EL (cell line): ENCODE measurements at regions not wholly inside any gene's neighbourhood (a gene's known extent, or its start where the extent isn't known, plus 50 kb on each side); places are given as distances from the start of the nearest gene placed in this dataset.

ENCODE experiments used
- DNase-seq: peaks from one replicate; pipeline ENCODE4 v3.0.0-alpha.2; 2016

DNA sequence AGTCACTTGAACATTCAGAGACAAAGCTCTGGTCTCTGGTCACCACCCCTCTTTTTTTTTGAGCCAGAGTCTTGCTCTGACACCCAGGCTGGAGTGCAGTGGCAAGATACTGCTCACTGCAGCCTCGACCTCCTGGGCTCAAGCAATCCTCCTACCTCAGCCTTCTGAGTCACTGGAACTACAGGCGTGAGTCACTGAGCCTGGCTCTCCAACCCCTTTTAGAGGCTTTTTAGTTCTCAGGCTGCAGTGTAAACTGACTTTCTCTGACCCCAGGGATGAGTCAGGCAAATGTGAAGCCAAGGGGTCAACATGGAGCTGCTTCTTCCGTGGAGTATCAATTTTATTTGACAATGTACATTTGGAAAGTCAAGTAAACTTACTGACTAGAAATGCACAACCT is 229.2 kb downstream of the PTTG2 start:
- DNase-seq, result peak; percentile 95

DNA sequence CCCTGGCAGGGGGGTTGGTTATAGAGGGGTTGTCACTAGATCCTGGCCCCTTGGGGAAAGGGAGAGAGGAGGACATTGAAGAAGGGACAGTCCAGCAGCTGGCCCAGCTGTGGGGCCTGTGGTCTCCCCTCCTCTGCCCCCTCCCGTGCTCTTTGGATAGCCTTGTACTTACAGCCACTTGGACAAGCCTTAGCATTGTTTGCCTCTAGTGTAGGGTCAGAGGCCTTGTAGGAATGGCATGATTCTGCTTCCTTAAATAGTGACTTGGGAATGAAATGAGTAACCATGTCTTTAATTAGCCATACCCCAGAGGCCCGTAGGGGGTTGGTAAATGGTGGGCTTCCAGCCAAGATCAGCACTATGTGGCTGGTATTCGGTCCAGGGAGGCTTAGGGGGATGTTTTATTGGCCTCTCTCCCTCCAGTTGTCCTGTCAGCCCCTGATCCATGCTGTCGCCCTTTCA is 230.6 kb downstream of the PTTG2 start:
- DNase-seq, result peak; percentile 90

DNA sequence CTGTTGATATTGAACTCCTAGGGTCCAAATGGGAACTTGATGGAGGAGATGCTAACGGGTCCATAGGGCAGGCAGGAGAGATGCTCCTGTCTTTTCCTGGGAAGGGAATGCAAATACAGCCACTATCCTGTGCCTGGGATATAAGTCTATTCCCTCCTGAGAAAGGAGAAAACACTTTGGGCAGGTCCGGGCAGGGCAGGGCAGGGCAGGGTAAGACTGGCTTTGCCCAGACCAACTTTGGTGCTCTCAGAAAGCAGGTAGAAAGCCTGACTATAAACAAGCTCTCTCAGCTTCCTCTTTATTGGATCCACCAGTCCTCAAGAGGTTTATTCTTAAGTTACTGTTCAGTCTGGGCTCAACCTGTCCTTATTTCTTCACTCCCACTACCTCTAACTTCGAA is 232.3 kb downstream of the PTTG2 start:
- no peak for DNase-seq

DNA sequence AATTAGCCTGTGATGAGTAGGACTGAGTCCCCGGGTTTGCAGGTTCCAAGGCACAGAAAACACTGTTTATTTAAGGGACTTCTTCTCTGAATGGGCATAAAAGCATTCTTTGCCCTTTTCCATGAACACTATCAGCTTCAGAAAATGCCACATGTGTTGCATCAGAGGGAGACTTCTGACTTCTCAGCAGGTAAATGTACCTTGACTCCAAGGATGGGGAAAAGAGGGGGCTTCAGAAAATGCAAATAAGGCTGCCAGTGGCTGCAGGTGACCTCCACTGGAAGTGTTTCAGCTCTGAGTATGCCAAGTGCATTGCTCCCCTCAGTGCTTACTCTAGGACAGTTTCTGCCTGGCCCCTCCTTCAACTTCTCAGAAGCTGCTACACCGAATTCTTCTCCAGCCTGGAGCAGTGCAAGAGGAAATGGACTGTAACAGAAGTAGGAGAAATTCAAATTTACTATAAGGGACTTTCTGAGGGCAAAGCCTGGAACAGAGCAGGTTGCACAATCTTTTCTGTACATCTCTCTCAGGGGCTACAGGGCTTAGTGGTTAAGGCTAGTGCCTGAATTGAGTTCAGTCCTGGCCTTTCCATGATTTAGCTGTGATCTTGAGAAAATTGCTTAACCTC is 233.2 kb downstream of the PTTG2 start:
- no peak for DNase-seq

DNA sequence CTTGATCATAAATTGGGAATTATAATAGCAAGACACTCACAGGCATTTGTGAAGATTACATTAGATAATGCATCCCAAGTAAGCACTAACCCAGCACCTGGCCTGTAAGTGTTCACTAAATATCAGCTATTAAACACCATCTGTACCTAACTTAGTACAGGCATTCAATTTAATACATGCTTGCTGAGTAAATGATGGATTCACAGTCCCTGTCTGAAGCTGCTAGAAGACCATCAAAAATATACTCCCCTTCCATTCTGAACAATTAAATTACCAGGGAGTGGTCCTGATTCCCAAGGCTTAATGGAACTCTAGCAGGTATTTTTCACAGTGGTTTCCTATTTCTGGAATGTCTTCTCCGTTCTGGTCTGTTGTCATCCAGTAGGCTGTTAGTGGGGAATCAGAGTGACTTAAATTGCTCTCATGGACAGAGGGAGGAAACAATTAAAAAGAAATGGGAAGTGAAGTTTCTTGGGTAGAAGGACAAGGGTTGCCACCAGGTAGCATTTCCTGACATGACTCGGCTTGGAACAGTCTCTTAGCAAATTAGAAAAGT is 233.9 kb downstream of the PTTG2 start:
- no peak for DNase-seq

DNA sequence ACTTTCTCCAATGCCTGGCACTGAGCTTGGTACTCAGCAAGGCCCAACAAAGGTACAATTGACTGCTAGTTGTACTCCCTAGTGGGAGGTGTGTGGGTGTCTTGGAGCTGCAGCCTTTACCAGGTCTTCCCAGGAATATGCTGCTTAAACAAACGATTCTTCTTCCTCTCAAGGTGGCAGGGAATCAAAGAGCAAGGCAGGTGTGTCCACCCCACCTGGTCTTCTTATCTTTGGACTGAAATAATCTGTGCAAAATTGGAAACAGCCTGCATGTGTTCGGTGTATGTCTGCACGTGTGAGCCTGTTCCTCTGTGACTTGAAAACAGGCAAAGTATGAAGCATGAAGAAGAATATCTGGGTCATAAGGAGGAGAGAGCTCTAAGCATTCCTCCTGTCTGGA is 235.3 kb downstream of the PTTG2 start:
- DNase-seq, result no peak

DNA sequence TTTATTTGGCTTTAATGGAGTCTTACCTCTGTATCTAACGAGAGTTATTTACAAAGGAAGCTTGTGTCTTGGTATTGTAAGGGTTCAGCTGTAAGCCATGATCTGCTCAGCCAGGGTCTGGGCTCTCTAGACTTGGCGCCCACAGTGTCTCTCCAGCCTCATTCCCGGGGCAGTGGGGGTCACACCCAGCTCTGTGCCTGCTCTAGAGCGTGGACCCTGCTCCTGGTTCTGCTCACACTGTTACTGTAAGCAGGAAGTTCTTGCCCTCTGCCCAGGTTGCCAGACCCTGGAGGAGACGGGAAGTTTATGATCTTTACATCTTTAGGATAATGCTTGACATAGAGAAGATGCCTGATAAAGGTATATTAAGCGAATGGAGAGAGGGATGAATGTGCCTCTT is 235.7 kb downstream of the PTTG2 start:
- no peak for DNase-seq

DNA sequence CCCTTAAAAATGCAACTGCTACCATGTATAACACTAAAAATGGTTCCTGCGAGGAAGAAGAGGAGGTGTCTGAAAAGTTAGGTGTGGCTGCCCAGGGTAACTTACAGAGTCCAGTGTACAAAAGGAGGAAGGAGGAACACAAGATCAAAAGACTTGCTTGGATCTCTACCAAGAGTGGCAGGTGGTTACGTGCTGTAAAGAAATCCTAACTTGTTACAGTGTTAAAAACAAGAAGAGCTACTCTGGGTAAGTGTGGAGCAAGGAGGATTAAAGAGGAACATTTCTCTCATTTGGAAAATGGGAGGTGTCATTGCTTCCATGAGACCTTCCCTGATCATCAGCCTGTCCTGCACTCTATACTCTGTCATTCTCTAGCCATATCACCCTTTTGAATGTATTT is 242.0 kb downstream of the PTTG2 start:
- no peak for DNase-seq

DNA sequence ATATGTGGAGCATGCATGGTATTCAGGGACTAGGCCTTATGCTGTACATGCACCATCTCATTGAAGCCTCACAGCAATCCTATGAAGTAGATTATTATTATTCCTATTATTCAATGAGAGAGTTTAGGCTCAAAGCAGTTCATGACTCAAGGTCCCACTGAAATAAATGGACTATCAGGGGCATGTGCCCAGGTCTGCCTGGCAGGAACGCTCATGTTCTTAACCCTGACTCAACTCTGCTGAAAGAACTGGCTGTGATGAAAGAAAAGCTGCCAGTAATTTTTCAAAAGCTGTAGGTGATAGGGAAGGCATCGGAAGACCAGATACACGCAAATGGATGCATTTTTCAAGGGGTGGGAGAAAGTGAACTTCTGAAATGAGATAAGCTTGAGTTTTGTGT is 243.4 kb downstream of the PTTG2 start:
- DNase-seq, result no peak

DNA sequence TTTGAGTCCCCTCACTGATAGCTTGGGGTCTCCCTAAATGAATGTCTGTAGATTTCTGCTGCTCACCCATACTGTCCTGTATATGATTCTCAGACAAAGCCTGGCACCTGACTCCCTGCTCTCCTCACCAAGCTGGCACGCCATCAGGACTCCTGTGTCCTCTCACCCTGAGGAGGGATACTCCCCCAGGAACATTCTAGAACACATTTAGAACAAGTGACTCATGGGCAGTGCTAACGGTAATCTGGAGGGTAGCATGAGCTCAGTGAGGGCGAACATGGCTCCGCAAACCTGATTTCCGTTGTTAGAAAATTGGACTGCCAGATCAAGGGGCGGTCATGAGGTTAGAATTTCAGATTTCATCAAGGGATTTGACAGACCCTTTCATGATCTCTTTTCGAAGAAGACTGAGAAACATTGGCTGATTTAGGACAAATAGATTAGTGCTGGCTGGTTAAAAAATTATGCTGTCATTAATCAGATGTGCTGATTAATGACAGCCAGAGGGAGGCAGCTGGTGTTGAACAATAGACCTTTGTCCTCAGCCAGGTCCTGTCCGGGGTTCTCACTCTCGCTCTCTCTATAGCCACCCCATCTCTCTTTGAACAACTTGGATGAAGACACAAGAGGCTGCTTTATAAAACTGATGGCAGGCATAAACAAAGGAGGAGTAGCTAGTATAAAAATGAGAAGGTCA is 244.3 kb downstream of the PTTG2 start:
- no peak for DNase-seq

DNA sequence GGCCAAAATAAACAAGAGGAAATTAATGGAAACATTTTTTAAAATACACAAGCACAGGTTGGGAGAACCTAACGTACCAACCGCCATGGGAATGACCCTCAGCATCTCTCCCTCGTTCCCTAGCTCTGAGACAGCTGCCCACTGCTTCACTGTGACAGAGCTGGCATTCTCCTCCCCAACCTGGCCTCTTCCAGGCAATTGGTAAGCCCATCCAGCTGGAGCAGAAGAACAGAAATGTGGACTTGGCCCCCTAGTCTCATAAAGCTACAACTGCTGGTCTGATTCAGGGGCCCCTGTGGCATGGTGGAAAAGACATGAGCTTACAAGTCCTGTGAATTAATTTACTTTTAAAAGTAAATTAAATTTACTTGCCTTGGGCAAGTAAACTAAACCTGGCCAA is 245.1 kb downstream of the PTTG2 start:
- DNase-seq, result no peak

DNA sequence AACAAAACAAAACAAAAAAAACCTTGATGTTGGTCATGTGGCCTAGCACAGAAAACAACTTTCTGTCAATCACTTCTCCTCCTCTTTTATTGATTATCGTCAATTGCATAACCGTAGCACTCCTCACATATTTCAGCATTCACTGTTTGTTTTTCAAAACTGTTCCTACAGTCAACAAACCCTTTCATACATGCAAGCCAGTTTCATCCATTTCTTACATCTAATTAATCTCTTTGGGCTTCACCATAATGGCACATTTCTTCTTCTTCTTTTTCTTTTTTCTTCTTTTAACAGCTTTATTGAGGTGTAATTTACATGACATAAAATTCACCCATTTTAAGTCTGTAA is 246.9 kb downstream of the PTTG2 start:
- no peak for DNase-seq

DNA sequence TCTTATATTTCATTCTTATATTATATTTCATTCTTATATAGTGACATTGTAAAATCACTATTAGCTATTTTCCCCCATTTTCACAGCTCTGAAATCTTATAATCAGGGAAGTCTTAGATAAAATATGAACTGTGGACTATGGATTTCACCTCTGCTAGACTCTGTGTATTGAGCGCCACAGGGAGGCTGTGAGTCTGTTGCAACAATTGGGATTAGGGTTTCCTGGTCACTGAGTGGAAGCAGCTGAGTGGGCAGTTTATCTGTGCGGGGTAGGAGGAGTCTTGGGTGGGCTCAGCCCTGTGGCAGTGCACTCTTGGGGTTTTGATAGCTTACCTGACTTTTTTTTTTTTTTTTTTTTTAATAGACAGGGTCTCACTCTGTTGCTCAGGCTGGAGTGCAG is 249.5 kb downstream of the PTTG2 start:
- no peak for DNase-seq

DNA sequence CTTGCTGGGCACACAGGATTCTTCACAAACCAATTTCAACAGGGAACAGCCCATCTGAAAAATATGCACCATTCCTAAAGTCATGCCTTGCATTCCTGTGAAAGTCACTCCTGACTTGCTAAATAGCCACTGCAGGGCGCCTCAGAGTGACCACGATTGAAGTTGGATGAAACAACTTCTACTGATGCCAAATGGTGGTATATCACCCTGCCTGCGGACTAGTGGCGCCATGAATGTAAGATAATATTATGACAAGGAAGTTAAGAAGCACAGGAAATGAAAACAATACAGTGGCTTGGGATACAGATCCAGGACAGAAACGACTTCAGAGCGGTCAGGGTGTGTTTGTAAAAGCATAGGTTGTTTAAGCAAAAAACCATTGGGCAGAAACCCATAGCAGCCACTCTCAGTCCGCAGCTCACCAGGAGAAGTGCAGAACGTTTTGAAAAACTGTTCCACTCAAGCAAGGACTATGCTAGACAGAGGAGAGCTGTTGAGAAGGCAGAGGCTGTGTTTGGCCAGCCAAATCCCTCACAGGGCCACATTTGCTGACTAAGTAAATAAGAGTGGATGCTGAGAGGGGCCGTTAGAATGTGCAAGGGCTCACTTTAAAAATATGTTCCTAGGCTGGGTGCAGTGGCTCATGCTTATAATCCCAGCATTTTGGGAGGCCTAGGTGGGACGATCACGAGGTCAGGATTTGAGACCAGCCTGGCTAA is 250.4 kb downstream of the PTTG2 start:
- DNase-seq, result peak; percentile 39

DNA sequence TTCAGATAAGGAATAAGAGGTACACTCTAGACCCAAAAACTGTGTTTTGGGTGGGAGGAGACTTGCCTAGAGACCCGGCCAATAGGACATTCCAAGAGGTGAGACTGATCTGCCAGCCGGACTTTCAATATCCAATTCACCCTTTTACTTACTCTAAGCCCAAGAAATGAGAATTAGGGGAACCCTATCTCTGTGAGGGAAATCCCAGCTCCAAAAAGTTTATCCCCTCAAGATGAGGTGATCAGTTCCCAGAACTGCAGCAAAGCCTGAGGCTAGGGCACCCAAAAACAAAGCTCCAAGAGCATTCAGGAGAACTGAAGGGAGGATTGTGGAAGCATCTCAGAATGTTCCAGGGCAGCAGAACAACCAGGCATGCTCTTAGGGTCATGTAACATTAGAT is 251.7 kb downstream of the PTTG2 start:
- no peak for DNase-seq

DNA sequence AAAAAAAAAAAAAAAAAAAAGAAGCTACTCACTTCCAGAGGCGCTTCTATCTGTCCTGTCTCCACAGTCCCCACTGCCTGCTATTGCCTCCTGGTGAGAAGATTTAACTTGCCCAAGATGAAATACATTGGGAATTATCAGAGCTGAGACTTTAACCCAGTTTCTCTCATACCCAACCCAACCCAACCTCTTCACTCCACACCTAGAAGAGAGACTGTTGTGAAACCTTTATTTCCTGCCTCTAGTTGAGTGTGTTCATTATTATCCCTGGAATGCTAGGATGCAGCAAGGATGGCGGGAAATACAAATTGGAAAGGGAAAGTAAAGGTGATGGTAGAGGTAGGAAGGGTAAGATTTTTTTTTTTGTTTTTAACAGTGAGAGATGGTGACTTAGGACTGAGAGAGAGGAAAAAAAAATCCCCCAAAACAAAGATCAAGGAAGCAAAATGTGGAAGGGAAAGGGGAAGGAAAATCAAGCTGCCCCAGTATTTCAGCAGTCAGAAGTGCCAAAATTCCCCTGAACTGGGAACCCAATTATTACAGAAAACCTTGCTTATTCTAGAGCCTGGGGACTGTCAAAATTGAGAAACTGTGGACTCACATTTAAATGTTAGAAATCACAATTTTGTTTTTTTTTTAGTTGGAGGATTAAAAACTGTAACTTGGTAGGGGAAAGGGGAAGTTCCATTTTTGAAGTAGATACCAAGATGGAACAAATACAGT is 253.0 kb downstream of the PTTG2 start:
- DNase-seq, result no peak

DNA sequence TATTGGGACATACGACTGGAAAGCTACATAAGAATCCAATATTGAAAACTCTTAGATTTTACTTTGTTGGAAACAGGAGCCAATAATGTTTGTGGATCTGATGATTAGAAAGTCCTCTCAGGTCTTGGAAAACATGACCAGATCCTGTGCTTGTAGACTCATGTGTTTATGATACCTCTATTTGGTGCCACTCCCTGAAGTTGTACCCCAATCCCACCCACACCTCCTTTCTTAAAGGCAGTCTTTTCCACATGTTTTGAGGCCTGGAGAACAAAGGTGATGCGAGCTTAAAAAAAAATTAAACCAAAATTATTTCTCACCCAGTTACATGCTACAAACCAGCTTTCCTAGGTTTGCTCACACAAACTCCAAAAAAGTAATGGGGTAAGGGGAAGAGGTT is 262.7 kb downstream of the PTTG2 start:
- DNase-seq, result no peak

DNA sequence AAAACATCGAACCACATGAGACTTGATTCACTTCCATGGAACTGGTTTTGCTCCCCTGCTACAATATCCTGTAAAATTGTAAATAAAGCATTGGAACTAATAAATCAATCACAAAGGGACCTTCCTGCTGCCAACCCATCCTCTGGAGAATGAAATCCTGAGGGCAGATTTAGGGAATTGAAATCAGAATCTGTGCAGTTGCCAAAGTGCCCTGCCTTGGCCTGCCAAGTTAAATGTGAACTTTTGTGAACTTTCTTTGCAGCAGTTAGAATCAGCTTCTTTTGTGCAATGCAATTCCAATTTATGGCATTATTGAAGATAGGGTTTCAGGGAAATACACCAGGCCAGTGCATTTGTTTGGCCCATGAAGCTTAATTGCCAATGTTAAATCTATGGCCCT is 263.1 kb downstream of the PTTG2 start:
- no peak for DNase-seq

DNA sequence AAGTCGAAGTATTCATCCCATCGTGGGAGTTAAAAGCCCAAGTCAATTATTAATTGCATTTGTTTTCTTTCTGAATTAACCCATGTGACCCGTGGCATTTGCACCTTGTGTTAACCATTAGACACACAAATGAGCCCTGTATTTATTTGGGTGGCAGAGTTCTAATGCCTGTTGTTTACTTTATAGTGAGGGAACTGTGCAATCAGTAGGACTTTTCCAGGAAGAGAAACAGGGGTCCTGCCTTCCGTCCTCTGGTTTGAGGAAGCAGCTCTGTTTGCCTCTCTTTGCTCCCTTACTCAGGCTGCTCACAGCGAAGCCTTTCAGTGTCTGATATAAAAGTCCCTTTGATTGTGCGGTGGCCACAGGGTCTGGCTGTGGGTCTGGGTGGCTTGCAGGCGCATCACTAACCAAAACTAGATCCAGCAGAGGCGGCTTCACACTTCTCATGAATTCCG is 263.6 kb downstream of the PTTG2 start:
- DNase-seq, result no peak

DNA sequence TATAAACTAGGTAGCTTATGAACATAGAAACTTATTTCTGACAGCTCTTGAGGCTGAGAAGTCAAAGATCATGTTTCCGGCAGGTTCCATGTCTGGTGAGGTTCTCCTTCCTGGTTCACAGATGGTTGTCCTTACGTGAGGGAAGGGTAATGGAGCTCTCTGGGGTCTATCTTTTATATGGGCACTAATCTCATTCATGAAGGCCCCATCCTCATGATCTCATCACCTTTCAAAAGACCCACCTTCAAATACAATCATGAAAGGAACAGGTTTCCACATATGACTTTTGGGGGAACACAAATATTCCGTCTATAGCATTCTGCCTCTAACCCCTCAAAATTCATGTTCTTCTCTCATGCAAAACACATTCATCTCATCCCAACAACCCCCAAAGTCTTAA is 264.7 kb downstream of the PTTG2 start:
- DNase-seq, result no peak

DNA sequence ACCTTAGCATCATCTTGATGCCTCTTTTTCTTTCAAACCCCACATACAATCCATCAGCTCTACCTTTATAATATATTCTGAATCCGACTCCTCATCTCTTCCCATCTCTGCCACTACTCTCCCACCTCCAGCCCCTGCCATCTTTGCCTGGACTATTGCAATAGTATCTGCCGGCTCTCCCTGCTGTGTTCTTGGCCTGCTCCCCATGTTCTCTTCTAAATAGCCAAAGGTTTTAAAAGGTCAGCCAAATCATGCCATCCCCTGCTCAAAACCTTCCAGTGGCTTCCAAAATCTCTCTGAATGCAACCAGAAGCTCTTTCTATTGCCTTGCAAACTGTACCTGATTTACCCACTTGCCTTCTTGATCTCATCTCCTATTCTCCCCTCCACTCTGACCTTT is 266.0 kb downstream of the PTTG2 start:
- DNase-seq, result no peak

DNA sequence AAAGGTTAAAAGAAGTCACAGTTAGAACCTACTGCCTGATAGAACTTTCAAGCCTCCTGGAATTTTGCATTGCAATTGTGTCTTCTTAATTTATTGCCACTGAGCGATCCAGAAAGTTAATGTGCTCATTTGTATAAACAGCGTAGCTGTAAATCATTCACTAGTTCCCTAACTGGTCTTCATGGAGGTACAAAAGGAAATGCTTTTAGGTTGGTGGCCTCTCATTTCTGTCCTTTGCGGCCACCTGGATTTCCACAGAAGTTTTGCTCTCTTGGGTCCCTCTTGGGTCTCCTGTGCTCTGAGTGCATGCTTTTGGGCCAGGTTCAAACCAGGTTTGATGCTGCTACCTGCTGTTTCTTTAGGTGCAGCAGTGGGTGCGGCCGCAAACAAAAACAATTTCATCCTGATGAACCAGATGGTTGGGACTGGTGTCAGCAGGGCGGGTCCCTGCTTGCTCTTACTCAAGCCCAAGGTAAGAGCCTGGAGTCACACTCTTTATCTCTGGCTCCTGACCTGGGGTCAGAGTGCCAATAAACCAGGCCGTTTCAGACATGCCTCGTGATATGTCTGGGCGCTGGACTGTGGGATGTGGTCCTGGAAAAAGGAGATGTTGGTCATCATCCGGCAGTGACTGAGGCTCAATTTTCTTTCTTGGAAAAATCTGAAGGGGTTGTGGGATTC is 270.1 kb downstream of the PTTG2 start:
- DNase-seq, result no peak
